HepG2 (cell line): ENCODE measurements at regions not wholly inside any gene's neighbourhood (a gene's known extent, or its start where the extent isn't known, plus 50 kb on each side); places are given as distances from the start of the nearest gene placed in this dataset.

Experiments
- ATAC-seq: fragments of 200-7000 bp; cut with Tn5 transposase; 3 replicates; pipeline ENCODE4 v1.9.1; 2020; ENCODE audit warnings: mild to moderate bottlenecking, moderate library complexity
- BruUV-seq: library from RNA; stranded (reverse); fragments of 400-500 nt; replicated peaks from 2 replicates; lab custom pipeline; 2021; lab: Mats Ljungman, UMichigan
- CTCF ChIA-PET: fragments of 300-600 bp; formaldehyde crosslinking; extraction: SDS; loops from one replicate; lab custom pipeline; 2021; ENCODE audit warnings: low total read pairs, inconsistent platforms, low intra/inter-chr PET ratio; lab: Yijun Ruan, JAX
- POLR2A ChIA-PET: fragments of 350-600 bp; sonication (Branson Sonifier 250); formaldehyde crosslinking; loops from one replicate; lab custom pipeline; 2020; ENCODE audit warnings: antibody characterized with exemption, inconsistent platforms; lab: Yijun Ruan, JAX
- DNase-seq: peaks from one replicate; pipeline ENCODE4 v3.0.0-alpha.2; 2015; ENCODE audit warnings: low spot score
- FAIRE-seq: peaks from 3 replicates; lab custom pipeline; 2011; peaks lifted over from hg19 to GRCh38; lab: Jason Lieb, UNC
- H2AFZ ChIP-seq: one replicate; pipeline ENCODE4 v1.6.1; 2011; ENCODE audit warnings: low read length, inconsistent platforms
- H3K27ac ChIP-seq: fragments of 300-600 bp; 3 replicates; pipeline ENCODE4 v1.8.0; 2011; ENCODE audit warnings: mixed run types, mild to moderate bottlenecking, mixed read lengths, low read length, inconsistent platforms; ENCODE audit not compliant: insufficient read depth; ENCODE audit errors: extremely low read length
- H3K27me3 ChIP-seq, 2 experiments: fragments of 200-600 bp in 1 of 2; 2 replicates in 1 of 2; 3 replicates in 1 of 2; pipeline versions ENCODE4 v1.6.0 to v1.8.0; 2011; ENCODE audit warnings: low read length in 2 of 2, mild to moderate bottlenecking in 2 of 2, moderate library complexity in 2 of 2, inconsistent platforms in 1 of 2; ENCODE audit not compliant: insufficient read depth in 2 of 2, control insufficient read depth in 1 of 2
- H3K36me3 ChIP-seq, 2 experiments: fragments of 200-600 bp in 1 of 2; replicated peaks in 1 of 2; 2 replicates in 1 of 2; 3 replicates in 1 of 2; pipeline versions ENCODE4 v1.5.1 to v1.8.0; 2011; ENCODE audit warnings: low read length in 2 of 2, inconsistent platforms in 1 of 2; ENCODE audit not compliant: insufficient read depth in 2 of 2, control insufficient read depth in 1 of 2
- H3K4me1 ChIP-seq: 2 replicates; pipeline ENCODE4 v1.5.1; 2012; ENCODE audit warnings: low read length, inconsistent platforms; ENCODE audit not compliant: insufficient read depth
- H3K4me2 ChIP-seq: 2 replicates; pipeline ENCODE4 v1.6.0; 2011; ENCODE audit warnings: low read depth, low read length, inconsistent platforms
- H3K4me3 ChIP-seq, 3 experiments: fragments of 200-600 bp in 1 of 3; sonication (generic), shearing (Covaris generic) in 1 of 3; replicated peaks in 1 of 3; 2 replicates each; pipeline ENCODE4 v1.5.1; 2011 to 2016; ENCODE audit warnings: low read length in 3 of 3, inconsistent platforms in 2 of 3, low read depth in 2 of 3, mild to moderate bottlenecking in 2 of 3, control low read depth in 1 of 3, mixed read lengths in 1 of 3; ENCODE audit not compliant: insufficient read depth in 1 of 3
- H3K79me2 ChIP-seq: one replicate; pipeline ENCODE4 v1.6.1; 2011; ENCODE audit warnings: low read length, inconsistent platforms; ENCODE audit not compliant: insufficient read depth
- H3K9ac ChIP-seq: 2 replicates; pipeline ENCODE4 v1.6.0; 2011; ENCODE audit warnings: mild to moderate bottlenecking, low read depth, low read length, inconsistent platforms; ENCODE audit not compliant: insufficient read depth
- H3K9me3 ChIP-seq: 2 replicates; pipeline ENCODE4 v1.5.1; 2012; ENCODE audit warnings: mild to moderate bottlenecking, low read length
- H4K20me1 ChIP-seq: 2 replicates; pipeline ENCODE4 v1.6.0; 2011; ENCODE audit warnings: inconsistent platforms, mild to moderate bottlenecking, low read length, moderate library complexity; ENCODE audit not compliant: insufficient read depth
- FOXA1 ChIP-seq, 2 experiments: fragments of 450-650 bp in 1 of 2; sonication (generic) in 1 of 2; formaldehyde crosslinking in 1 of 2; IDR thresholded peaks; 2 replicates each; pipeline versions ENCODE4 v1.4.0 to v1.6.1; 2016 to 2020; ENCODE audit warnings: missing genetic modification reagents in 1 of 2
- FOXK1 ChIP-seq: sonication (generic); formaldehyde crosslinking; IDR thresholded peaks from 2 replicates; pipeline ENCODE4 v1.4.0; 2020; ENCODE audit warnings: low read depth, missing genetic modification reagents, borderline replicate concordance
- FOXO4 ChIP-seq: sonication (generic); formaldehyde crosslinking; conservative IDR thresholded peaks from 2 replicates; pipeline ENCODE4 v1.8.1; 2023; ENCODE audit warnings: missing genetic modification reagents
- MAZ ChIP-seq, 2 experiments: sonication (generic) in 1 of 2; formaldehyde crosslinking in 1 of 2; IDR thresholded peaks; 2 replicates each; pipeline versions ENCODE4 v1.5.0 to v1.6.1; 2012 to 2020; ENCODE audit warnings: low read depth in 2 of 2, mild to moderate bottlenecking in 2 of 2, borderline replicate concordance in 1 of 2, improper control_type of control experiment in 1 of 2, low read length in 1 of 2, missing genetic modification reagents in 1 of 2, moderate library complexity in 1 of 2
- SRSF4 ChIP-seq: fragments of 200-400 bp; formaldehyde crosslinking; IDR thresholded peaks from one replicate; pipeline ENCODE4 v1.6.1; 2018; ENCODE audit warnings: mild to moderate bottlenecking, low read depth, low read length, moderate library complexity; ENCODE audit not compliant: poor library complexity, severe bottlenecking
- TGIF2 ChIP-seq: IDR thresholded peaks from 2 replicates; pipeline ENCODE4 v1.6.1; 2016; ENCODE audit warnings: control low read depth, missing compliant biosample characterization
- ZBTB20 ChIP-seq: sonication (generic); formaldehyde crosslinking; IDR thresholded peaks from 2 replicates; pipeline ENCODE4 v1.8.1; 2023; ENCODE audit warnings: missing genetic modification reagents, low read depth, mild to moderate bottlenecking, borderline replicate concordance
- ZBTB33 ChIP-seq: sonication (generic); formaldehyde crosslinking; IDR thresholded peaks from 2 replicates; pipeline ENCODE4 v1.4.0; 2020; ENCODE audit warnings: missing genetic modification reagents
- ZFP36L1 ChIP-seq: sonication (generic); formaldehyde crosslinking; IDR thresholded peaks from 2 replicates; pipeline ENCODE4 v1.8.0; 2022; ENCODE audit warnings: mild to moderate bottlenecking, missing genetic modification reagents, moderate library complexity
- ZNF839 ChIP-seq: sonication (generic); formaldehyde crosslinking; IDR thresholded peaks from 2 replicates; pipeline ENCODE4 v1.4.0; 2020; ENCODE audit warnings: missing genetic modification reagents, mild to moderate bottlenecking, borderline replicate concordance
- ZNF883 ChIP-seq: sonication (generic); formaldehyde crosslinking; IDR thresholded peaks from 2 replicates; pipeline ENCODE4 v1.5.1; 2020; ENCODE audit warnings: mild to moderate bottlenecking, missing genetic modification reagents; ENCODE audit errors: not compliant biosample characterization
- WGBS: methylation state at CpG from one replicate; pipeline ENCODE4 v1.1.6; 2017; ENCODE audit warnings: low lambda C conversion rate; 5-methylcytosine and 5-hydroxymethylcytosine counted together
- in situ Hi-C: cut with HindIII; loops from 2 replicates; pipeline ENCODE4 v1.10.0; 2017; ENCODE audit warnings: low pct_unique_long_range_greater_than_20kb; ENCODE audit not compliant: extremely low pct_ligation_motif_present
- intact Hi-C: fragments of 100-400 bp; cut with micrococcal nuclease; formaldehyde crosslinking; loops from one replicate; pipeline ENCODE4 v1.10.0; 2022; ENCODE audit not compliant: unreplicated experiment
- TF ChIP-seq, protein P1 (sequence below): IDR thresholded peaks from 2 replicates; pipeline ENCODE4 v1.6.1; 2016; ENCODE audit warnings: control low read depth
- TF ChIP-seq, protein P2 (sequence below): sonication (generic); formaldehyde crosslinking; IDR thresholded peaks from 2 replicates; pipeline ENCODE4 v1.5.0; 2020; ENCODE audit warnings: mild to moderate bottlenecking, missing genetic modification reagents

DNA sequence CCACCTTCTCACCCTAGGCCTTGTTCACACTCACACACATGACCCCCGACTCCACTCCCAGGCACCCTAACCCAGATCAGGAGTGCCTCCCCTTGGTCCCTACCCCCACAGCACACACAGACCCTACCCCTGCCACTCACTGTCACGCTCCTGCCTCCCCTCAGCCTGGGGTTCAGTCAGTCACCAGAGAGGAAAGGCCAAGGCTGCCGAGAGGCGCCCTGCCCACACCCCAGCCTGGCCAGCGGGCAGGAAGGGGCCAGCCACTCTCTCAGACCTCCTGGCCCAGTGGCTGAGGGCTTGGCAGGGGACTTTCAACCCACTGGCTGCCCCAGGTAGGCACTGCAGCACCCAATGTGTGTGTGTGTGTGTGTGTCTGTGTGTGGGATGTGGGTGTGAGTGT, 122.4 kb upstream of the MVB12B start:
- Histone ChIP-seq H3K4me2 (no peak overlapping the region), H3K4me3 (no peak overlapping the region), H3K9me3 (peaks cover 6% of the 10 kb centered on the region; the same call in 1 of the 2 replicates), H2AFZ (no peak overlapping the region), H3K27me3 (peaks cover 0 to 10% of the 10 kb centered on the region in 2 experiments; a peak in 2 of 5 replicates), H3K79me2 (no peaks in the 10 kb centered on the region), H3K9ac (no peak overlapping the region), H3K36me3 (no peaks in the 10 kb centered on the region), H3K27ac (no peak overlapping the region), H4K20me1 (no peaks in the 10 kb centered on the region), H3K4me1 (no peaks in the 10 kb centered on the region)
- 87% methylated on average over 2 of the region's 5 CpGs for WGBS
- CTCF ChIA-PET = no interaction called here
- intact Hi-C loops (no loop called here), in situ Hi-C loops (no loop called here)
- TF ChIP-seq FOXK1 (CRISPR knock-in tag) (no peak), TGIF2 (CRISPR knock-in tag) (no peak), ZBTB33 (CRISPR knock-in tag) (no peak), FOXA1 (IDR thresholded peaks at IDR 0.05) (no peak), FOXA1 (CRISPR knock-in tag; IDR thresholded peaks at IDR 0.05) (no peak), SRSF4 (no peak), ZNF839 (no peak), FOXO4 (CRISPR knock-in tag) (no peak), ZNF883 (CRISPR knock-in tag) (no peak), MAZ (IDR thresholded peaks at IDR 0.05; ENCODE audit: borderline replicate concordance, low read depth, low read length) (no peak), MAZ (CRISPR knock-in tag; IDR thresholded peaks at IDR 0.05; ENCODE audit: low read depth) (no peak), ZFP36L1 (CRISPR knock-in tag) (no peak), ZBTB20 (CRISPR knock-in tag) (no peak)
- TF ChIP-seq, protein P1, sequence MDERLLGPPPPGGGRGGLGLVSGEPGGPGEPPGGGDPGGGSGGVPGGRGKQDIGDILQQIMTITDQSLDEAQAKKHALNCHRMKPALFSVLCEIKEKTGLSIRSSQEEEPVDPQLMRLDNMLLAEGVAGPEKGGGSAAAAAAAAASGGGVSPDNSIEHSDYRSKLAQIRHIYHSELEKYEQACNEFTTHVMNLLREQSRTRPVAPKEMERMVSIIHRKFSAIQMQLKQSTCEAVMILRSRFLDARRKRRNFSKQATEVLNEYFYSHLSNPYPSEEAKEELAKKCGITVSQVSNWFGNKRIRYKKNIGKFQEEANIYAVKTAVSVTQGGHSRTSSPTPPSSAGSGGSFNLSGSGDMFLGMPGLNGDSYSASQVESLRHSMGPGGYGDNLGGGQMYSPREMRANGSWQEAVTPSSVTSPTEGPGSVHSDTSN (CRISPR knock-in tag) = no peak
- TF ChIP-seq, protein P2, sequence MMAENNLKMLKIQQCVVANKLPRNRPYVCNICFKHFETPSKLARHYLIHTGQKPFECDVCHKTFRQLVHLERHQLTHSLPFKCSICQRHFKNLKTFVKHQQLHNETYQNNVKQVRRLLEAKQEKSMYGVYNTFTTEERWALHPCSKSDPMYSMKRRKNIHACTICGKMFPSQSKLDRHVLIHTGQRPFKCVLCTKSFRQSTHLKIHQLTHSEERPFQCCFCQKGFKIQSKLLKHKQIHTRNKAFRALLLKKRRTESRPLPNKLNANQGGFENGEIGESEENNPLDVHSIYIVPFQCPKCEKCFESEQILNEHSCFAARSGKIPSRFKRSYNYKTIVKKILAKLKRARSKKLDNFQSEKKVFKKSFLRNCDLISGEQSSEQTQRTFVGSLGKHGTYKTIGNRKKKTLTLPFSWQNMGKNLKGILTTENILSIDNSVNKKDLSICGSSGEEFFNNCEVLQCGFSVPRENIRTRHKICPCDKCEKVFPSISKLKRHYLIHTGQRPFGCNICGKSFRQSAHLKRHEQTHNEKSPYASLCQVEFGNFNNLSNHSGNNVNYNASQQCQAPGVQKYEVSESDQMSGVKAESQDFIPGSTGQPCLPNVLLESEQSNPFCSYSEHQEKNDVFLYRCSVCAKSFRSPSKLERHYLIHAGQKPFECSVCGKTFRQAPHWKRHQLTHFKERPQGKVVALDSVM (CRISPR knock-in tag) = no peak
- no peak for FAIRE-seq
- BruUV-seq = no TSS peak
- DNase-seq = no peak
- POLR2A ChIA-PET = no interaction called here
- no peak for ATAC-seq
